ENCODE measurements at regions not wholly inside any gene's neighbourhood (a gene's known extent, or its start where the extent isn't known, plus 50 kb on each side); places are given as distances from the start of the nearest gene placed in this dataset.

GRCh38 chr1:201778279-201779065, 50.5 kb upstream of the IPO9 start:
- TF ChIP-seq, protein P1, sequence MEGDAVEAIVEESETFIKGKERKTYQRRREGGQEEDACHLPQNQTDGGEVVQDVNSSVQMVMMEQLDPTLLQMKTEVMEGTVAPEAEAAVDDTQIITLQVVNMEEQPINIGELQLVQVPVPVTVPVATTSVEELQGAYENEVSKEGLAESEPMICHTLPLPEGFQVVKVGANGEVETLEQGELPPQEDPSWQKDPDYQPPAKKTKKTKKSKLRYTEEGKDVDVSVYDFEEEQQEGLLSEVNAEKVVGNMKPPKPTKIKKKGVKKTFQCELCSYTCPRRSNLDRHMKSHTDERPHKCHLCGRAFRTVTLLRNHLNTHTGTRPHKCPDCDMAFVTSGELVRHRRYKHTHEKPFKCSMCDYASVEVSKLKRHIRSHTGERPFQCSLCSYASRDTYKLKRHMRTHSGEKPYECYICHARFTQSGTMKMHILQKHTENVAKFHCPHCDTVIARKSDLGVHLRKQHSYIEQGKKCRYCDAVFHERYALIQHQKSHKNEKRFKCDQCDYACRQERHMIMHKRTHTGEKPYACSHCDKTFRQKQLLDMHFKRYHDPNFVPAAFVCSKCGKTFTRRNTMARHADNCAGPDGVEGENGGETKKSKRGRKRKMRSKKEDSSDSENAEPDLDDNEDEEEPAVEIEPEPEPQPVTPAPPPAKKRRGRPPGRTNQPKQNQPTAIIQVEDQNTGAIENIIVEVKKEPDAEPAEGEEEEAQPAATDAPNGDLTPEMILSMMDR (IDR thresholded peaks at IDR 0.05), result no peak
- Mint-ChIP-seq H3K4me1 (peaks cover 19% of the 10 kb centered on the region), H3K9me3 (no peaks in the 10 kb centered on the region), H3K27ac (no peak overlapping the region), H3K36me3 (ENCODE audit: low read depth) (peaks cover 61% of the 10 kb centered on the region), H3K27me3 (ENCODE audit: low read depth, poor library complexity) (no peaks in the 10 kb centered on the region), H3K4me3 (no peak overlapping the region)
- no peak for DNase-seq

Measured in nephron progenitor cell (in vitro differentiated cells).